Body of pancreas (tissue), 4 donors: ENCODE measurements at regions not wholly inside any gene's neighbourhood (a gene's known extent, or its start where the extent isn't known, plus 50 kb on each side); places are given as distances from the start of the nearest gene placed in this dataset.

Experiments used
- ATAC-seq: fragments of 150-250 bp; one replicate; pipeline ENCODE4 v1.9.1; 2016
- DNase-seq, 4 donors: peaks; one replicate each; pipeline ENCODE4 v3.0.0-alpha.2; 2019
- H3K27ac ChIP-seq, 4 donors: fragments of 200-600 bp; sonication (generic); 1 replicate in 3 of 4; 2 replicates in 1 of 4; pipeline versions ENCODE4 v1.5.1 to v1.6.1; 2016 to 2019; ENCODE audit warnings: mild to moderate bottlenecking in 1 of 4, mixed read lengths in 1 of 4, moderate library complexity in 1 of 4
- H3K27me3 ChIP-seq, 2 donors: fragments of 200-600 bp; sonication (generic); one replicate each; pipeline ENCODE4 v1.6.0; 2016; ENCODE audit warnings: mild to moderate bottlenecking in 1 of 2
- H3K36me3 ChIP-seq, 2 donors: fragments of 200-600 bp; sonication (generic); replicated peaks in 1 of 2; 2 replicates each; pipeline ENCODE4 v1.5.1; 2016; ENCODE audit warnings: low read depth in 2 of 2; ENCODE audit not compliant: insufficient read depth in 1 of 2
- H3K4me1 ChIP-seq: fragments of 200-600 bp; sonication (generic); one replicate; pipeline ENCODE4 v1.6.0; 2016
- H3K4me3 ChIP-seq, 2 donors: fragments of 200-600 bp; sonication (generic); 1 replicate in 1 of 2; 2 replicates in 1 of 2; pipeline ENCODE4 v1.5.1; 2016 to 2019
- H3K9me3 ChIP-seq, 3 donors: fragments of 200-600 bp; sonication (generic); 1 replicate in 2 of 3; 2 replicates in 1 of 3; pipeline ENCODE4 v1.5.1; 2016
- CTCF ChIP-seq, 7 experiments: fragments of 450-650 bp in 4 of 7; fragments of 200-600 bp in 3 of 7; sonication (generic) in 3 of 7; IDR thresholded peaks; one replicate each; pipeline ENCODE4 v1.5.1; 2016 to 2019; ENCODE audit warnings: antibody characterized with exemption in 7 of 7
- POLR2A ChIP-seq, 3 donors: fragments of 450-650 bp; IDR thresholded peaks; one replicate each; pipeline ENCODE4 v1.6.1; 2016; ENCODE audit warnings: antibody characterized with exemption in 3 of 3, mild to moderate bottlenecking in 2 of 3
- WGBS, 2 donors: methylation state at CpG; one replicate each; pipeline ENCODE4 v1.1.5; 2017; 5-methylcytosine and 5-hydroxymethylcytosine counted together
- intact Hi-C: fragments of 100-400 bp; cut with DNase I; formaldehyde crosslinking; loops from one replicate; pipeline ENCODE4 v1.15.1; 2023

- Histone ChIP-seq H3K36me3 (no peaks in the 10 kb centered on the region), H3K4me1 (no peaks in the 10 kb centered on the region), H3K27me3 (no peaks in the 10 kb centered on the region), H3K27ac (no peak overlapping the region), H3K4me3 (no peak overlapping the region), H3K9me3 (no peaks in the 10 kb centered on the region)
- TF ChIP-seq POLR2A (IDR thresholded peaks at IDR 0.05) (no peak), CTCF (IDR thresholded peaks at IDR 0.05) (no peak)
- WGBS, 2 donors: 80 to 88% methylated on average over 9 of the region's 9 CpGs
- intact Hi-C loops: no loop called here
- no peak for ATAC-seq
- no peak for DNase-seq
Observed at GRCh38 chr1:228999446-229000170, 264.3 kb downstream of the RHOU start.

GRCh38 chr1:229000187-229000586 is 264.9 kb downstream of the RHOU start:
- DNase-seq: no peak
- H3K4me1 ChIP-seq: no peaks in the 10 kb centered on the region
- TF ChIP-seq CTCF (IDR thresholded peaks at IDR 0.05): no peak
- no peak for TF ChIP-seq POLR2A (IDR thresholded peaks at IDR 0.05)
- ATAC-seq: no peak
- H3K9me3 ChIP-seq: no peaks in the 10 kb centered on the region
- no peaks in the 10 kb centered on the region for H3K27me3 ChIP-seq
- no peaks in the 10 kb centered on the region for H3K36me3 ChIP-seq
- no peak overlapping the region for H3K4me3 ChIP-seq
- no peak overlapping the region for H3K27ac ChIP-seq
- WGBS, 2 donors: 94 to 97% methylated on average over 8 of the region's 8 CpGs
- intact Hi-C loops: no loop called here

GRCh38 chr1:229001467-229002011 is 266.3 kb downstream of the RHOU start:
- DNase-seq (no peak), ATAC-seq (no peak)
- no peaks in the 10 kb centered on the region for H3K27me3 ChIP-seq
- TF ChIP-seq CTCF (IDR thresholded peaks at IDR 0.05): no peak
- TF ChIP-seq POLR2A (IDR thresholded peaks at IDR 0.05): no peak
- 44 to 47% methylated on average over 1 of the region's 1 CpG for WGBS, 2 donors
- H3K4me3 ChIP-seq: no peak overlapping the region
- intact Hi-C loops: no loop called here
- H3K9me3 ChIP-seq: no peaks in the 10 kb centered on the region
- H3K36me3 ChIP-seq: no peaks in the 10 kb centered on the region
- H3K27ac ChIP-seq: no peak overlapping the region
- H3K4me1 ChIP-seq: no peaks in the 10 kb centered on the region

- intact Hi-C loops: no loop called here
- Histone ChIP-seq H3K27ac (no peak overlapping the region), H3K27me3 (no peaks in the 10 kb centered on the region), H3K36me3 (no peaks in the 10 kb centered on the region), H3K9me3 (no peaks in the 10 kb centered on the region), H3K4me1 (no peaks in the 10 kb centered on the region), H3K4me3 (no peak overlapping the region)
- ATAC-seq: no peak
- 80 to 88% methylated on average over 3 of the region's 3 CpGs for WGBS, 2 donors
- no peak for TF ChIP-seq POLR2A (IDR thresholded peaks at IDR 0.05)
- TF ChIP-seq CTCF (IDR thresholded peaks at IDR 0.05): no peak
- no peak for DNase-seq
Observed at GRCh38 chr1:229002037-229002436, 266.8 kb downstream of the RHOU start.

- WGBS, 2 donors: 90 to 92% methylated on average over 3 to 4 of the region's 4 CpGs
- no peak for ATAC-seq
- Histone ChIP-seq H3K9me3 (no peaks in the 10 kb centered on the region), H3K4me3 (no peak overlapping the region), H3K4me1 (no peaks in the 10 kb centered on the region), H3K27me3 (no peaks in the 10 kb centered on the region), H3K36me3 (no peaks in the 10 kb centered on the region), H3K27ac (no peak overlapping the region)
- TF ChIP-seq POLR2A (IDR thresholded peaks at IDR 0.05) (no peak), CTCF (IDR thresholded peaks at IDR 0.05) (no peak)
- no peak for DNase-seq
- intact Hi-C loops: no loop called here
Observed at GRCh38 chr1:229002451-229002960, 267.2 kb downstream of the RHOU start.
